Choroid plexus epithelial cell (primary cell): ENCODE measurements at regions not wholly inside any gene's neighbourhood (a gene's known extent, or its start where the extent isn't known, plus 50 kb on each side); places are given as distances from the start of the nearest gene placed in this dataset.

Experiments
- DNase-seq: peaks from one replicate; pipeline ENCODE4 v3.0.0-alpha.2; 2010; ENCODE audit warnings: low read depth
- H3K4me3 ChIP-seq: 2 replicates; pipeline ENCODE4 v1.5.1; 2011; ENCODE audit warnings: low read depth, mild to moderate bottlenecking, control low read depth, low read length, moderate library complexity
- TF ChIP-seq, protein P1 (sequence below): conservative IDR thresholded peaks from 2 replicates; pipeline ENCODE4 v1.5.1; 2011; ENCODE audit warnings: low read depth, mild to moderate bottlenecking, control low read depth, inconsistent platforms, low read length, moderate library complexity

DNA sequence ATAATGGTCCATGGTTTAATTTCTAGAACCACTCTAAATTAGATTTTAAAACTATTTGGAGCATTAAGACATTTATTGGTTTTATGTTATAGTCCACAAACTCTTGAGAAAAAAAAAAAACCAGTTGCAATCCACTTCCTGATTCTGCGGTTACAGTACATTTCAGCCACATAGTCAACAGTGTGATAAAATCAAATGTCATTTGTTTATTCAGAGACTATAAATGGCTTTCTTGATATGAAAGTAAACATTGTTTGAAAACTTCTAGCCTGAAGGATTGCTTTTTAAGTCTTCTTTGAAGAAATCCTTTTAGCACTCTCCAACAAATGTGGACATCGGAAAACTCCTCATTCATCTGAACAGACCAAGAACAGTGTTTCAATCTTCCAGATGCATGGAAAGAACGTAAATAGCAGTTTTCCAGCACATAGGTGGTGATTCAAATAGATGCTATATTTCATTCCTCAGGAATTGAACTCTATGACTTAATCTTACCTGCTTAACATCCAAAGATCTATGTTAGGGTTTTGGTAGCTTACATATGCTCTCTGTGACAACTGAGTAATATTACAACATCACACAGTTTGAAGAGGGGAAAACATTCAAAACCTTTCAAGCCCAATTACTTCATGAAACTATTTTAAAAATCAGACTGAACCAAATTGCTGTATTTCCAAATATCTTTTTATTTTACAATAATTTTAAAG, 87.8 kb upstream of the UBE2E2 start:
- no peak for DNase-seq
- TF ChIP-seq, protein P1, sequence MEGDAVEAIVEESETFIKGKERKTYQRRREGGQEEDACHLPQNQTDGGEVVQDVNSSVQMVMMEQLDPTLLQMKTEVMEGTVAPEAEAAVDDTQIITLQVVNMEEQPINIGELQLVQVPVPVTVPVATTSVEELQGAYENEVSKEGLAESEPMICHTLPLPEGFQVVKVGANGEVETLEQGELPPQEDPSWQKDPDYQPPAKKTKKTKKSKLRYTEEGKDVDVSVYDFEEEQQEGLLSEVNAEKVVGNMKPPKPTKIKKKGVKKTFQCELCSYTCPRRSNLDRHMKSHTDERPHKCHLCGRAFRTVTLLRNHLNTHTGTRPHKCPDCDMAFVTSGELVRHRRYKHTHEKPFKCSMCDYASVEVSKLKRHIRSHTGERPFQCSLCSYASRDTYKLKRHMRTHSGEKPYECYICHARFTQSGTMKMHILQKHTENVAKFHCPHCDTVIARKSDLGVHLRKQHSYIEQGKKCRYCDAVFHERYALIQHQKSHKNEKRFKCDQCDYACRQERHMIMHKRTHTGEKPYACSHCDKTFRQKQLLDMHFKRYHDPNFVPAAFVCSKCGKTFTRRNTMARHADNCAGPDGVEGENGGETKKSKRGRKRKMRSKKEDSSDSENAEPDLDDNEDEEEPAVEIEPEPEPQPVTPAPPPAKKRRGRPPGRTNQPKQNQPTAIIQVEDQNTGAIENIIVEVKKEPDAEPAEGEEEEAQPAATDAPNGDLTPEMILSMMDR, result no peak
- no peak overlapping the region for H3K4me3 ChIP-seq

DNA sequence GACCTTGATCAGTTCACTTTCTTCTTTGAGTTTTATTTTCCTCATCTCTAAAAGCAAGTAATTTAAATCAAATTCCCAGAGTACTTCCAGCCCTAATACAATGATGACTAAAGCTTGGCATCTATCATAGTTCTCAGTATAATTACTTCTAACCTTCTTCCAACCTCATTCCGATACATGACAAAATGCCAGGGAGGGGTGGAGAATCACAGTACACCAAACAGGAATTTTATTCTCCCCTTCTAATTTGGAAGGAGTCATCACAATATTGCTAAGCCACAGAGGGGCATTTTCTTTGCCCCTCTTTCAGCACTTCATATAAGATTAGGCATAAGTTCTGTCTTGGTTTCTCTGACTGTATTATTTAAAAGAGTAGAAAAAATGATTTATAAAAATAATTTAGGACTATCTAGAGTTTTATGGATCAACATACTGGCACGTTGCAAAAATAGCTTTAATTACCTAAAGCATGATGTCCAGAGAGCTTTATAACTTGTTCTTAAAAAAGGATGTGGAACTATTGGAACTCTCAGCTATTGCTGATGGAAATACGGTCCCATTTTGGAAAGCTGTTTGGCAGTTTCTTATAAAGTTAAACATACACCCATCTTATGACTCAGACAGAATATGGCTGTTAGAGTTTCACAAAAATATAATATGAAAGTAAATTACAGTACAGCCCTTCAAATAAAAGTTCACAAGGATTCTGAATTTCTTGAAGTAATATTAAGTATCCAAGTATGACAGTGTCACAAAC, 86.9 kb upstream of the UBE2E2 start:
- H3K4me3 ChIP-seq, result no peak overlapping the region
- DNase-seq, result no peak
- TF ChIP-seq, protein P1, result no peak

DNA sequence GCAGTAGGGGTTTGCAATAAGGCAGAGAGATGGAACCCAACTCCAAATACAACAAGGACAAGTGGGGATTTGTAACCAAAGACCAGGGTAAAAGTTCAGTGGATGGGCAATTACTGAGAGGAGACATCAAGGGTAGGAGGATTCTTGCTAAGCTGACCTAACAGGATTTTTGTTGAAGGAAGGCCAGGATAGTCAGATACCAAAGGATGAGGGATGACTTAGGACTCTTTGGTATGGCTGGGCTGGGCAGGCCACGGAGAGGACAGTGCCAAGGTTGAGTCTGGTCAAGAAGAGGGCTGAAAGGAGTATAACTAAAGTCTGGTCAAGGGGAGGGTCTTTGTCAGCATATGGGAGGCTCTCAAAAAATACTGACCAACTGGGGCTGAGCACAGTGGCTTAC, 85.3 kb upstream of the UBE2E2 start:
- no peak for DNase-seq
- TF ChIP-seq, protein P1, result no peak
- no peak overlapping the region for H3K4me3 ChIP-seq

DNA sequence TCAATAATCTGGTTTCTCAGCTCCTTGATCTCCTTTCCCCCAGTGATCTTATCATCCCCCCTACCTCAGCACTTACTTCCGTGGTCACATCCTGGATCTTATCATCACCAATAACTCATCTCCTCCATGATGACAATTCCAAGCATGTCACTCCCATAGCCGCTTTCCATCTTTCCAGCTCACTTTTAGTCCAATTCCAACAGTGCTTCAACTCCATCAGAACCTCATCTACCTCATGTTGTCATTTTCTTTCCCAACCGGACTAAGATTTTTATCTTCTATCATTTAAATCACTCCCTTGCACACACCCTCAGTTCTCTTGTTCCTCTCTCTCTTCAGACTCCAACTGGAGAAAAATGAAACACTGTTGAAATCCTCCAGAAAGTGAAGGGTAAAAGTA, 75.9 kb upstream of the UBE2E2 start:
- TF ChIP-seq, protein P1, result no peak
- no peak for DNase-seq
- no peak overlapping the region for H3K4me3 ChIP-seq

DNA sequence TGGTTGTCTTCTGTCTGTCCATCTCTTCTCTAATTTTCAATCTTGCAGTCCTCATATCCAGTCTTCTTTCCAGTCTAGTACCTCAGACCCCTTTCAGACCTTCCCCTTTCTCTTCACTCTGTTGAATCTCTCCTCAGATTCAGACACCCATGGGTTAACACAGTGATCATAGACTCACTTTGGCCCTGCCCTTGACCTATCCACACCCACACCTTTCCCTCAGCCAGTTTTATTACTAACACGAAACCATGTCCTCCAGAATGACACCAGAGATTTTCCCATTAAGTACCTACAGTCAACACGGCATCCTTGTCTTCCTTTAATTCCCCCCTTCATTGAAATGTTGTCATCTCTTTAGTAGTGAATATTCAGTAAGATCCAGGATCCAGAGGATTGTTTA, 74.5 kb upstream of the UBE2E2 start:
- TF ChIP-seq, protein P1, result no peak
- no peak for DNase-seq
- H3K4me3 ChIP-seq, result no peak overlapping the region

DNA sequence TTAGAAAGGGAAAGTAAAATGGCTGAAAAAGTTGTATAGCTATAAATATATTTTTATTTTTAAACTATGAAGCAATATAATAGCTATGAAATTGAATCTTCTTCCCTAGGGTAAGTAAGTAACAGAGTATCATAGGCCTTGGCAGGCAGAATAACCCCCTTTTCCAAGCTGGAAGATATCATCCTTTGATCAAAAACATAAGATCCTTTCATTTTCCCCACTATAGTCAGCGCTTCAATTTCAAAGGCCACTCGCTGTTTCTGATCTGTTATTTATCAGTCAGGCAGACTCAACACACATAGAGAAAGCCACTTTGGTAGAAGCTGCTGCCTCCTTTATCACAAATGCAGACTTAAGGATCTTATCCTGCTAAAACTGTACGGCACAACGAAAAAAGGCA, 74.0 kb upstream of the UBE2E2 start:
- peak; percentile 12 for DNase-seq
- H3K4me3 ChIP-seq, result peak overlapping the region; percentile 35
- TF ChIP-seq, protein P1, result no peak
